CD4-positive, alpha-beta T cell treated with Interleukin-12 subunit alpha and Interleukin-12 subunit beta, for 1 hour (primary cell): ENCODE measurements at regions not wholly inside any gene's neighbourhood (a gene's known extent, or its start where the extent isn't known, plus 50 kb on each side); places are given as distances from the start of the nearest gene placed in this dataset.

Experiments
- DNase-seq: peaks from one replicate; pipeline ENCODE4 v3.0.0-alpha.2; 2020

GRCh38 chr1:4149281-4149680 is 249.2 kb upstream of the C1orf174 start:
- no peak for DNase-seq

- no peak for DNase-seq
Observed at GRCh38 chr1:4149831-4150230, 249.8 kb upstream of the C1orf174 start.

- no peak for DNase-seq
Observed at GRCh38 chr1:4150262-4150661, 250.2 kb upstream of the C1orf174 start.

- no peak for DNase-seq
Observed at GRCh38 chr1:4152266-4152665, 252.2 kb upstream of the C1orf174 start.

GRCh38 chr1:4153571-4153970 is 253.5 kb upstream of the C1orf174 start:
- no peak for DNase-seq

- DNase-seq: no peak
Observed at GRCh38 chr1:4156241-4156973, 256.3 kb upstream of the C1orf174 start.

GRCh38 chr1:4160181-4160580 is 260.1 kb upstream of the C1orf174 start:
- no peak for DNase-seq

GRCh38 chr1:4161366-4162006 is 261.4 kb upstream of the C1orf174 start:
- no peak for DNase-seq

GRCh38 chr1:4164965-4165364 is 264.9 kb upstream of the C1orf174 start:
- DNase-seq: no peak

- DNase-seq: no peak
Observed at GRCh38 chr1:4165686-4166300, 265.7 kb upstream of the C1orf174 start.

- no peak for DNase-seq
Observed at GRCh38 chr1:4166713-4167112, 266.6 kb upstream of the C1orf174 start.

- no peak for DNase-seq
Observed at GRCh38 chr1:4169991-4170390, 269.9 kb upstream of the C1orf174 start.

- no peak for DNase-seq
Observed at GRCh38 chr1:4170548-4171340, 270.7 kb upstream of the C1orf174 start.

GRCh38 chr1:4171480-4172450 is 271.7 kb upstream of the C1orf174 start:
- DNase-seq: no peak

GRCh38 chr1:4172644-4173599 is 272.9 kb upstream of the C1orf174 start:
- peak; percentile 11 for DNase-seq

- no peak for DNase-seq
Observed at GRCh38 chr1:4173731-4174130, 273.7 kb upstream of the C1orf174 start.

- DNase-seq: no peak
Observed at GRCh38 chr1:4174291-4175200, 274.5 kb upstream of the C1orf174 start.

- no peak for DNase-seq
Observed at GRCh38 chr1:4175566-4176405, 275.7 kb upstream of the C1orf174 start.

GRCh38 chr1:4176841-4177240 is 276.8 kb upstream of the C1orf174 start:
- DNase-seq: no peak
